Effector memory CD8-positive, alpha-beta T cell (primary cell): ENCODE measurements at regions not wholly inside any gene's neighbourhood (a gene's known extent, or its start where the extent isn't known, plus 50 kb on each side); places are given as distances from the start of the nearest gene placed in this dataset.

Experiments
- ATAC-seq: fragments of 150-1000 bp; cut with Tn5 transposase; replicated peaks from 2 replicates; pipeline ENCODE4 v1.10.0; 2021; ENCODE audit warnings: mild to moderate bottlenecking, moderate library complexity
- DNase-seq, 3 experiments: peaks; one replicate each; pipeline ENCODE4 v3.0.0; 2021
- H3K27ac Mint-ChIP-seq, 2 donors: one replicate each; pipeline ENCODE4 v1.8.0; 2022; ENCODE audit warnings: mild to moderate bottlenecking in 2 of 2, mixed read lengths in 2 of 2, moderate library complexity in 2 of 2
- H3K27me3 Mint-ChIP-seq, 2 donors: one replicate each; pipeline ENCODE4 v1.8.0; 2022; ENCODE audit warnings: mixed read lengths in 2 of 2
- H3K36me3 Mint-ChIP-seq: one replicate; pipeline ENCODE4 v1.8.0; 2022; ENCODE audit warnings: mild to moderate bottlenecking, moderate library complexity, mixed read lengths; ENCODE audit not compliant: insufficient read depth
- H3K4me1 Mint-ChIP-seq, 2 donors: one replicate each; pipeline ENCODE4 v1.8.0; 2022; ENCODE audit warnings: low read depth in 2 of 2, mixed read lengths in 2 of 2
- H3K4me3 Mint-ChIP-seq, 2 donors: one replicate each; pipeline ENCODE4 v1.8.0; 2022; ENCODE audit warnings: mild to moderate bottlenecking in 2 of 2, mixed read lengths in 2 of 2, moderate library complexity in 2 of 2
- H3K9me3 Mint-ChIP-seq, 2 donors: one replicate each; pipeline ENCODE4 v1.8.0; 2022; ENCODE audit warnings: mixed read lengths in 2 of 2

- ATAC-seq (no peak), DNase-seq (no peak)
- Mint-ChIP-seq H3K4me3 (no peak overlapping the region), H3K27ac (no peak overlapping the region), H3K27me3 (no peaks in the 10 kb centered on the region), H3K9me3 (no peaks in the 10 kb centered on the region), H3K4me1 (no peaks in the 10 kb centered on the region), H3K36me3 (no peaks in the 10 kb centered on the region)
Observed at GRCh38 chr14:42002141-42002540, 395.5 kb downstream of the LRFN5 start.

- DNase-seq (no peak), ATAC-seq (no peak)
- Mint-ChIP-seq H3K27ac (no peak overlapping the region), H3K4me3 (no peak overlapping the region), H3K4me1 (no peaks in the 10 kb centered on the region), H3K9me3 (no peaks in the 10 kb centered on the region), H3K27me3 (no peaks in the 10 kb centered on the region), H3K36me3 (no peaks in the 10 kb centered on the region)
Observed at GRCh38 chr14:42001431-42001830, 394.8 kb downstream of the LRFN5 start.

- Mint-ChIP-seq H3K4me3 (no peak overlapping the region), H3K27ac (no peak overlapping the region), H3K36me3 (no peaks in the 10 kb centered on the region), H3K9me3 (peaks cover 0 to 1% of the 10 kb centered on the region in 2 donors), H3K4me1 (no peaks in the 10 kb centered on the region), H3K27me3 (no peaks in the 10 kb centered on the region)
- DNase-seq (no peak), ATAC-seq (no peak)
Observed at GRCh38 chr14:42000450-42000849, 393.8 kb downstream of the LRFN5 start.

GRCh38 chr14:41993687-41994086, 387.0 kb downstream of the LRFN5 start:
- DNase-seq (no peak), ATAC-seq (no peak)
- H3K9me3 Mint-ChIP-seq, result peaks cover 8 to 18% of the 10 kb centered on the region in 2 donors
- no peaks in the 10 kb centered on the region for H3K4me1 Mint-ChIP-seq
- no peak overlapping the region for H3K4me3 Mint-ChIP-seq
- no peaks in the 10 kb centered on the region for H3K27me3 Mint-ChIP-seq
- H3K36me3 Mint-ChIP-seq, result no peaks in the 10 kb centered on the region
- no peak overlapping the region for H3K27ac Mint-ChIP-seq

GRCh38 chr14:41986700-41987099, 380.0 kb downstream of the LRFN5 start:
- H3K27me3 Mint-ChIP-seq, result no peaks in the 10 kb centered on the region
- no peak overlapping the region for H3K27ac Mint-ChIP-seq
- no peak overlapping the region for H3K4me3 Mint-ChIP-seq
- no peak for ATAC-seq
- no peaks in the 10 kb centered on the region for H3K4me1 Mint-ChIP-seq
- no peak for DNase-seq
- no peaks in the 10 kb centered on the region for H3K36me3 Mint-ChIP-seq
- peaks cover 12 to 14% of the 10 kb centered on the region in 2 donors for H3K9me3 Mint-ChIP-seq

- H3K9me3 Mint-ChIP-seq, result peaks cover 12 to 19% of the 10 kb centered on the region in 2 donors
- H3K27me3 Mint-ChIP-seq, result no peaks in the 10 kb centered on the region
- H3K36me3 Mint-ChIP-seq, result no peaks in the 10 kb centered on the region
- no peak overlapping the region for H3K4me3 Mint-ChIP-seq
- DNase-seq (no peak), ATAC-seq (no peak)
- no peak overlapping the region for H3K27ac Mint-ChIP-seq
- H3K4me1 Mint-ChIP-seq, result no peaks in the 10 kb centered on the region
Observed at GRCh38 chr14:41986083-41986645, 379.5 kb downstream of the LRFN5 start.

- no peaks in the 10 kb centered on the region for H3K36me3 Mint-ChIP-seq
- H3K4me1 Mint-ChIP-seq, result no peaks in the 10 kb centered on the region
- H3K27ac Mint-ChIP-seq, result no peak overlapping the region
- H3K27me3 Mint-ChIP-seq, result no peaks in the 10 kb centered on the region
- no peak for DNase-seq
- H3K4me3 Mint-ChIP-seq, result no peak overlapping the region
- ATAC-seq, result no peak
- H3K9me3 Mint-ChIP-seq, result peaks cover 5 to 16% of the 10 kb centered on the region in 2 donors
Observed at GRCh38 chr14:41973178-41973577, 366.5 kb downstream of the LRFN5 start.

GRCh38 chr14:41972531-41972930, 365.9 kb downstream of the LRFN5 start:
- peaks cover 5 to 16% of the 10 kb centered on the region in 2 donors for H3K9me3 Mint-ChIP-seq
- no peaks in the 10 kb centered on the region for H3K36me3 Mint-ChIP-seq
- no peaks in the 10 kb centered on the region for H3K4me1 Mint-ChIP-seq
- ATAC-seq (no peak), DNase-seq (no peak)
- no peak overlapping the region for H3K27ac Mint-ChIP-seq
- no peaks in the 10 kb centered on the region for H3K27me3 Mint-ChIP-seq
- H3K4me3 Mint-ChIP-seq, result no peak overlapping the region

- Mint-ChIP-seq H3K27ac (no peak overlapping the region), H3K9me3 (peaks cover under 1 to 3% of the 10 kb centered on the region in 2 donors), H3K4me1 (no peaks in the 10 kb centered on the region), H3K36me3 (no peaks in the 10 kb centered on the region), H3K4me3 (no peak overlapping the region), H3K27me3 (no peaks in the 10 kb centered on the region)
- DNase-seq, result no peak
- no peak for ATAC-seq
Observed at GRCh38 chr14:41960281-41960680, 353.6 kb downstream of the LRFN5 start.

- Mint-ChIP-seq H3K27me3 (no peaks in the 10 kb centered on the region), H3K4me1 (no peaks in the 10 kb centered on the region), H3K36me3 (no peaks in the 10 kb centered on the region)
Observed at GRCh38 chr14:41957459-41957858, 350.8 kb downstream of the LRFN5 start.

More at GRCh38 chr14:41957459-41957858, 350.8 kb downstream of the LRFN5 start:
- no peak for DNase-seq
- ATAC-seq, result no peak
- Mint-ChIP-seq H3K27ac (no peak overlapping the region), H3K9me3 (peaks cover 0 to 5% of the 10 kb centered on the region in 2 donors), H3K4me3 (no peak overlapping the region)
